ENCODE measurements at regions not wholly inside any gene's neighbourhood (a gene's known extent, or its start where the extent isn't known, plus 50 kb on each side); places are given as distances from the start of the nearest gene placed in this dataset.
A peak's percentile ranks its signal among the peaks of the same experiment; 100 is the strongest.

- H3K27me3 Mint-ChIP-seq (ENCODE audit: low read depth, unreplicated experiment) = no peaks in the 10 kb centered on the region
- H3K36me3 Mint-ChIP-seq (ENCODE audit: low read depth, unreplicated experiment) = no peaks in the 10 kb centered on the region
- H3K4me3 Mint-ChIP-seq (ENCODE audit: unreplicated experiment) = no peak overlapping the region
- H3K9me3 Mint-ChIP-seq (ENCODE audit: unreplicated experiment) = peaks cover 10% of the 10 kb centered on the region
- peak overlapping the region; percentile 31 for H3K4me3 ChIP-seq (ENCODE audit: insufficient read depth, low read depth, low read length)
- H3K4me1 ChIP-seq (ENCODE audit: insufficient read depth, low read length) = peaks cover 22% of the 10 kb centered on the region
- H3K36me3 ChIP-seq (ENCODE audit: insufficient read depth, low read length) = no peaks in the 10 kb centered on the region
- peak overlapping the region; percentile 83 for H3K27ac Mint-ChIP-seq (ENCODE audit: unreplicated experiment)
- no peaks in the 10 kb centered on the region for H3K27me3 ChIP-seq (ENCODE audit: insufficient read depth, low read length)
- FAIRE-seq = peak; percentile 60
- peak overlapping the region; percentile 92 for H3K27ac ChIP-seq (ENCODE audit: low read depth, low read length)
- H3K4me2 ChIP-seq (ENCODE audit: low read length) = peak overlapping the region; percentile 80
- peaks cover 14% of the 10 kb centered on the region for H3K4me1 Mint-ChIP-seq (ENCODE audit: low read depth, unreplicated experiment)
- DNase-seq (ENCODE audit: low read depth) = peak; percentile 97
- no peaks in the 10 kb centered on the region for H3K79me2 ChIP-seq (ENCODE audit: insufficient read depth, low read length)
- TF ChIP-seq CTCF (IDR thresholded peaks at IDR 0.05; ENCODE audit: insufficient read depth, low read depth, low read length) = no peak
- no peak for TF ChIP-seq EZH2 (IDR thresholded peaks at IDR 0.05; ENCODE audit: insufficient read depth, low read length)
- peak overlapping the region; percentile 4 for H2AFZ ChIP-seq (ENCODE audit: low read depth, low read length)
- H3K9ac ChIP-seq (ENCODE audit: low read length) = peak overlapping the region; percentile 70
- H4K20me1 ChIP-seq (ENCODE audit: insufficient read depth, low read length) = no peaks in the 10 kb centered on the region
- peaks cover 2% of the 10 kb centered on the region for H3K9me3 ChIP-seq (ENCODE audit: insufficient read depth, low read depth, low read length)
These were observed 152.0 kb downstream of the MACC1 start for GRCh38 chr7:20064974-20065862.

DNA sequence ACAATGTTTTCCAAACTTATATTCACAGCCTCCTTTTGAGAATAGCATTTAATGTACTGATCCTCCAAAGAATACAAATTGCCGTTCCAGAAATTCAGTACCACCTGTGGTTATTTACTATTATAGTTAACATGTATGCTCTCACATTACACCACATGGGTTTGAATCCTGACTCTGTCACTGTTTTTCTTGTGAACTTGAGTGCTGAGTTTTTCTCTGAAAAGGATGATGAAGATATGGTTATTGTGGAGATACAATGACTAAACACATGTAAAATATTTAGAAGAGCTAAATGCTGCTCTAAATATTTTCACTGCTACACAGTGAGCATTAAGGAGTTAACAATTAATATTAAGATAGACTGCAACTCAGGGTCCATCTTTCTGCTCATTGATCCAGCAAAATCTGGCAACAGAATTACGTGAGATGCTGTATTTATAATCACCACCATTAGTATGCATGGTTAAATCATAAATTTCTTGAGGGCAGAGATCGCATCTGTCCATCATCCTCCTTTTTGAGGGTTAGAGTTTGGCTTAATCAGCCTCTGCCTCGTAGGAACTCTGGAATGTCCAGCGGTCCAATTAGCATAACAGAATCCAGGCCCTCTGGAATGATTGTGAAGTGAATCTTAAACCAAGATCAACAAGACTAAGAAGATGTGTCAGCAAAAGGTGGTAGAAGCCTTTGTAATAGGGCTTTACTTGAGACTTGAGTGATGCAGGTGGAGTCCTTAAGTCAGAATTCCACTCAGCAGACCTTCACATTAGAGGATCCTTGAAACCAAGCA is 152.8 kb downstream of the MACC1 start:
- Histone ChIP-seq H3K27me3 (ENCODE audit: insufficient read depth, low read length) (no peaks in the 10 kb centered on the region), H3K4me3 (ENCODE audit: insufficient read depth, low read depth, low read length) (peak overlapping the region; percentile 31), H3K36me3 (ENCODE audit: insufficient read depth, low read length) (no peaks in the 10 kb centered on the region), H3K9me3 (ENCODE audit: insufficient read depth, low read depth, low read length) (peaks cover 2% of the 10 kb centered on the region), H3K9ac (ENCODE audit: low read length) (peak overlapping the region; percentile 70), H2AFZ (ENCODE audit: low read depth, low read length) (peak overlapping the region; percentile 4), H3K27ac (ENCODE audit: low read depth, low read length) (peak overlapping the region; percentile 92), H3K4me1 (ENCODE audit: insufficient read depth, low read length) (peaks cover 22% of the 10 kb centered on the region), H4K20me1 (ENCODE audit: insufficient read depth, low read length) (no peaks in the 10 kb centered on the region), H3K4me2 (ENCODE audit: low read length) (peak overlapping the region; percentile 80), H3K79me2 (ENCODE audit: insufficient read depth, low read length) (no peaks in the 10 kb centered on the region)
- Mint-ChIP-seq H3K9me3 (ENCODE audit: unreplicated experiment) (peaks cover 7% of the 10 kb centered on the region), H3K4me1 (ENCODE audit: low read depth, unreplicated experiment) (peaks cover 14% of the 10 kb centered on the region), H3K27ac (ENCODE audit: unreplicated experiment) (peak overlapping the region; percentile 83), H3K4me3 (ENCODE audit: unreplicated experiment) (no peak overlapping the region), H3K27me3 (ENCODE audit: low read depth, unreplicated experiment) (no peaks in the 10 kb centered on the region), H3K36me3 (ENCODE audit: low read depth, unreplicated experiment) (no peaks in the 10 kb centered on the region)
- peak; percentile 93 for DNase-seq (ENCODE audit: low read depth)
- FAIRE-seq = peak; percentile 95
- TF ChIP-seq CTCF (IDR thresholded peaks at IDR 0.05; ENCODE audit: insufficient read depth, low read depth, low read length) (no peak), EZH2 (IDR thresholded peaks at IDR 0.05; ENCODE audit: insufficient read depth, low read length) (no peak)

Measured in astrocyte (in vitro differentiated cells and primary cell).